ENCODE measurements at regions not wholly inside any gene's neighbourhood (a gene's known extent, or its start where the extent isn't known, plus 50 kb on each side); places are given as distances from the start of the nearest gene placed in this dataset.

DNA sequence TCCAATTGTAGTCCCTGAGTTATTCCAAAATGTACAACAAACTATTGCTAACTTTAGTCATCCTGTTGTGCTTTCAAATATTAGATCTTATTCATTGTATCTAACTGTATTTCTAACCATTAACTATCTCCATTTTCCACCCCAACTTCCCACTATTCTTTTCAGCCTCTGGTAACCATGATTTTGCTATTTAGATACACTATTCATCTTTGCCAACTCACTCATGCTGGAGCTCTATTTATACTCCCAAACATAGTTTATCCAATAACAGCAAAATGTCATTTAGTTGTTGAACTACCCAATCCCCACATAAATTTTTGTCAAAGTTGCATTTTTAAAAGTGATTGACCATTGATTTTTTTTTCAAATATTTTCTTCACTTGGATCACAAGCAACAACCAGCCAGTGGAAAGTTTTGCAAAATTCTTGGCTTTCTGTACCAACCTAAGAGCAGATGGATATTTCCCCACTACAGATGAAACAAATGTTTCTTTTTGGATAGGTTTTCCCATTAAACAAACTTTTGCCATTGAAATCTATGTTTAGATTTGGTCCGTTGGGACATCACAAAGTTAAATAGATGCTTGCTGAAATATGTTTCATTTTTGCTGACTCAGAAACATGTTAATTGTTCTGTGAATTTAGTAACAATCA is 866.0 kb downstream of the LTN1 start:
- TF ChIP-seq EZH2 (IDR thresholded peaks at IDR 0.05; ENCODE audit: borderline replicate concordance, low read length) = no peak
- TF ChIP-seq, protein P1, sequence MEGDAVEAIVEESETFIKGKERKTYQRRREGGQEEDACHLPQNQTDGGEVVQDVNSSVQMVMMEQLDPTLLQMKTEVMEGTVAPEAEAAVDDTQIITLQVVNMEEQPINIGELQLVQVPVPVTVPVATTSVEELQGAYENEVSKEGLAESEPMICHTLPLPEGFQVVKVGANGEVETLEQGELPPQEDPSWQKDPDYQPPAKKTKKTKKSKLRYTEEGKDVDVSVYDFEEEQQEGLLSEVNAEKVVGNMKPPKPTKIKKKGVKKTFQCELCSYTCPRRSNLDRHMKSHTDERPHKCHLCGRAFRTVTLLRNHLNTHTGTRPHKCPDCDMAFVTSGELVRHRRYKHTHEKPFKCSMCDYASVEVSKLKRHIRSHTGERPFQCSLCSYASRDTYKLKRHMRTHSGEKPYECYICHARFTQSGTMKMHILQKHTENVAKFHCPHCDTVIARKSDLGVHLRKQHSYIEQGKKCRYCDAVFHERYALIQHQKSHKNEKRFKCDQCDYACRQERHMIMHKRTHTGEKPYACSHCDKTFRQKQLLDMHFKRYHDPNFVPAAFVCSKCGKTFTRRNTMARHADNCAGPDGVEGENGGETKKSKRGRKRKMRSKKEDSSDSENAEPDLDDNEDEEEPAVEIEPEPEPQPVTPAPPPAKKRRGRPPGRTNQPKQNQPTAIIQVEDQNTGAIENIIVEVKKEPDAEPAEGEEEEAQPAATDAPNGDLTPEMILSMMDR (conservative IDR thresholded peaks at IDR 0.05 in 1 of 2, IDR thresholded peaks at IDR 0.05 in 1 of 2; ENCODE audit: extremely low read depth in 1 of 2, insufficient read depth in 1 of 2, low read depth in 1 of 2, low read length in 2 of 2) = no peak
